Left lung (tissue), 4 donors: ENCODE measurements at regions not wholly inside any gene's neighbourhood (a gene's known extent, or its start where the extent isn't known, plus 50 kb on each side); places are given as distances from the start of the nearest gene placed in this dataset.

Experiments used
- ATAC-seq: fragments of 200-7000 bp; cut with Tn5 transposase; one replicate; pipeline ENCODE4 v1.9.1; 2020; ENCODE audit warnings: moderate library complexity
- DNase-seq, 4 donors: peaks; one replicate each; pipeline ENCODE4 v3.0.0-alpha.2; 2013 to 2020
- H3K27ac ChIP-seq, 2 donors: fragments of 200-600 bp; sonication (generic) in 1 of 2; one replicate each; pipeline versions ENCODE4 v1.5.0 to v1.8.0; 2020 to 2021
- H3K27me3 ChIP-seq, 2 donors: fragments of 200-600 bp; sonication (generic) in 1 of 2; one replicate each; pipeline versions ENCODE4 v1.5.0 to v1.8.0; 2020 to 2021
- H3K36me3 ChIP-seq, 2 donors: fragments of 200-600 bp; sonication (generic) in 1 of 2; one replicate each; pipeline versions ENCODE4 v1.5.0 to v1.8.0; 2020 to 2021
- H3K4me1 ChIP-seq, 2 donors: fragments of 200-600 bp; one replicate each; pipeline ENCODE4 v1.8.0; 2021
- H3K4me3 ChIP-seq, 2 donors: fragments of 200-600 bp; sonication (generic) in 1 of 2; one replicate each; pipeline versions ENCODE4 v1.5.0 to v1.8.0; 2020 to 2021; ENCODE audit warnings: mild to moderate bottlenecking in 1 of 2
- H3K9me3 ChIP-seq, 2 donors: fragments of 200-600 bp; sonication (generic) in 1 of 2; one replicate each; pipeline versions ENCODE4 v1.5.0 to v1.8.0; 2020 to 2021
- CTCF ChIP-seq, 2 donors: fragments of 200-600 bp; sonication (generic) in 1 of 2; IDR thresholded peaks; one replicate each; pipeline versions ENCODE4 v1.5.0 to v1.8.0; 2021; ENCODE audit warnings: antibody characterized with exemption in 2 of 2
- intact Hi-C, 2 donors: fragments of 100-400 bp; cut with DNase I; formaldehyde crosslinking; loops; one replicate each; pipeline versions ENCODE4 v1.11.2 to v1.14.2; 2022
- donor health status: DM: no; HTN: yes; CAD: no.
- donor health status: DM: no; HTN: no; CAD: no.

DNA sequence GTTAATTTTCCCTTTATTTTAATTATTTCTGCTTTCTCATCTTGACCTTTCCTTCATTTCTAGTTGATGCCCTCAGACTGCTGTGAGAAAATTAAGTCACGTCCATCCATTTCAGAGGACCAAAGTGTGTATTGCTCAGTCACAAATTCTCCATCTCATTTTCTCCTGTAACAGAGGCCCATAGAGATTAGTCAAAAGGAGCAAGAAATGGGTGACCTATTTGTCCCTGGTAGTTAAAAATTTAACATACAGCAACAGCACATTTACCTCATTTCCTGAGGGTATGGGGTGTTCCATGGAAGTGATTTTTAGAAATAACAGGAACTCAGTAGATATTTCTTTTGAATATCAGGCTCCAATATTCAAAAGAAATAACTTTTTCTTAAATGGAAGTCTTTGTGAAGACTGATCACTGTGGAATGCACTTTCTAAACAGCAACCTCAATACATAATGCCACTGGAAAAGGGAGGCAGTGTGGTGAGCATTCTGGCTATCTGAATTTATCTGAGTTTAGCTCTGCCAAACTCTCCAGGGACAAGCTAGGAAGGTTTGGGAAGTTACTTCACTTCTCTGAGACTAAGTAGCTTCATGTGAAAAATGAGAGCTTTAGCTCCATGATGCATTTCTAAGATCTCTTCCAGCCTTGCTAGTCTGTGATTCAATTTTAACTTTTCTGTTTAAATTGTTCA, 808.2 kb downstream of the SQOR start:
- intact Hi-C loops: no loop called here
- no peak for DNase-seq

GRCh38 chr15:46450112-46450809, 815.4 kb downstream of the SQOR start:
- no peaks in the 10 kb centered on the region for H3K4me1 ChIP-seq
- H3K9me3 ChIP-seq: peaks cover 0 to 10% of the 10 kb centered on the region in 2 donors
- H3K27ac ChIP-seq: no peak overlapping the region
- no peaks in the 10 kb centered on the region for H3K36me3 ChIP-seq
- H3K27me3 ChIP-seq: no peaks in the 10 kb centered on the region
- DNase-seq: no peak
- no peak overlapping the region for H3K4me3 ChIP-seq
- ATAC-seq: no peak
- intact Hi-C loops: no loop called here
- no peak for TF ChIP-seq CTCF (IDR thresholded peaks at IDR 0.05)

More for the DNA sequence above, 808.2 kb downstream of the SQOR start:
- no peak for TF ChIP-seq CTCF (IDR thresholded peaks at IDR 0.05)
- no peaks in the 10 kb centered on the region for H3K36me3 ChIP-seq
- peaks cover 0 to 14% of the 10 kb centered on the region in 2 donors for H3K9me3 ChIP-seq
- no peaks in the 10 kb centered on the region for H3K4me1 ChIP-seq
- no peak for ATAC-seq
- H3K4me3 ChIP-seq: no peak overlapping the region
- no peak overlapping the region for H3K27ac ChIP-seq
- H3K27me3 ChIP-seq: no peaks in the 10 kb centered on the region

DNA sequence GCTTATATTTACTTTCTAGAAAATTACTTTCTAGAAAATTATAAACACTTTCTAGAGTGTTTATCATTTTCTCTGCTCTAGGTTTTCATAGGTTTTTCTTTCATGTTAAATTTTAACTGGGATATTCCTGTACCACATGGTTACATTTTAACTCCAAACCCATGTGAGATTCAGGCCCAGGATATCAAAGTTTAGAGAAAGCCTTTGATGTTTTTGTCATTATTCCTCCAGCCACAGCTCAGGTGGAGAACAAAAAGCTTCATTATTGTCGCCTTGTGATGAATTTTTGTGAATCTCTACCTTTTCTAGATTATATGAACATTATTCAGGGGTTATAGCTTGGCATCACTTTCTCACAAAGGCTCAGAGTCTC, 816.0 kb downstream of the SQOR start:
- peaks cover 0 to 8% of the 10 kb centered on the region in 2 donors for H3K9me3 ChIP-seq

GRCh38 chr15:46452297-46452820, 817.5 kb downstream of the SQOR start:
- ATAC-seq (no peak), DNase-seq (no peak)
- H3K9me3 ChIP-seq: peaks cover 0 to 4% of the 10 kb centered on the region in 2 donors
- H3K4me1 ChIP-seq: no peaks in the 10 kb centered on the region
- intact Hi-C loops: no loop called here
- no peaks in the 10 kb centered on the region for H3K27me3 ChIP-seq
- H3K27ac ChIP-seq: no peak overlapping the region
- H3K36me3 ChIP-seq: no peaks in the 10 kb centered on the region
- TF ChIP-seq CTCF (IDR thresholded peaks at IDR 0.05): no peak
- H3K4me3 ChIP-seq: no peak overlapping the region

More for the DNA sequence above, 816.0 kb downstream of the SQOR start:
- Histone ChIP-seq H3K27me3 (no peaks in the 10 kb centered on the region), H3K27ac (no peak overlapping the region), H3K4me3 (no peak overlapping the region), H3K36me3 (no peaks in the 10 kb centered on the region), H3K4me1 (no peaks in the 10 kb centered on the region)
- ATAC-seq (no peak), DNase-seq (no peak)
- no peak for TF ChIP-seq CTCF (IDR thresholded peaks at IDR 0.05)
- intact Hi-C loops: no loop called here

DNA sequence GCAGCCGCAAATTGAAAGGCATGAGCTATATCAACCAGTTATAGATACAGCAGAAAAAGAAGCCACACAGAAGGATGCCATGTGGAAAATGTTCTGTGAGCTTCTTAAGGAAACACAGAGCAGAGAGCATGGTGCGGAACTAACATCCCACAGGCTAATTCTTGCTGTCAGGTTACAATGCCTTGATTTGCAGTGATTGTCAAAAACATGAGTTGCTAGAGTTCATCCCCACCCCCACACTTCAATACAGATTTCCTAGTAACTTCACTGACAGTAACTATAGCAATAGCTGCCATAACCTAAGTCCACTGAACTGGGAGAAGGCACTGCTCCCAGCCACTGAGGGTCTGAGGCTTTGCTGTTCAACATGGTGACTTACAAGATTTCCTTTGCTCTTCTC, 821.6 kb downstream of the SQOR start:
- intact Hi-C loops: no loop called here
- Histone ChIP-seq H3K4me3 (no peak overlapping the region), H3K9me3 (no peaks in the 10 kb centered on the region), H3K4me1 (no peaks in the 10 kb centered on the region), H3K36me3 (no peaks in the 10 kb centered on the region), H3K27ac (no peak overlapping the region), H3K27me3 (no peaks in the 10 kb centered on the region)
- no peak for TF ChIP-seq CTCF (IDR thresholded peaks at IDR 0.05)
- no peak for DNase-seq
- no peak for ATAC-seq
